ENCODE measurements at regions not wholly inside any gene's neighbourhood (a gene's known extent, or its start where the extent isn't known, plus 50 kb on each side); places are given as distances from the start of the nearest gene placed in this dataset.

- in situ Hi-C loops (cut with MboI; ENCODE audit: low sequenced_read_pairs) (no loop called here), intact Hi-C loops (cut with micrococcal nuclease) (no loop called here), dilution Hi-C loops (cut with HindIII; ENCODE audit: low sequenced_read_pairs, unreplicated experiment) (no loop called here)
- no peaks in the 10 kb centered on the region for H3K27me3 ChIP-seq (ENCODE audit: control insufficient read depth, insufficient read depth, low read length)
- no peak overlapping the region for H4K5ac ChIP-seq (ENCODE audit: low read depth, low read length)
- no peak overlapping the region for H3K4ac ChIP-seq (ENCODE audit: low read depth, low read length)
- CTCF ChIA-PET: no interaction called here
- 0 out of 2 replicates have a peak, but pooled peaks cover 1% of the 10 kb centered on the region for H3K9me3 ChIP-seq (ENCODE audit: control insufficient read depth, insufficient read depth, low read length)
- H3K9ac ChIP-seq (ENCODE audit: low read depth, low read length): no peak overlapping the region
- no peaks in the 10 kb centered on the region for H3K4me1 ChIP-seq (ENCODE audit: control insufficient read depth, insufficient read depth, low read length)
- H2AFZ ChIP-seq (replicated peaks; ENCODE audit: low read length, poor library complexity): no peak overlapping the region
- no TSS peak for BruUV-seq (replicated peaks)
- H2AK5ac ChIP-seq (ENCODE audit: low read depth, low read length): no peak overlapping the region
- no peaks in the 10 kb centered on the region for H3K9me1 ChIP-seq (ENCODE audit: insufficient read depth, low read length)
- H3K79me1 ChIP-seq (ENCODE audit: low read depth in 1 of 2, low read length in 2 of 2): no peaks in the 10 kb centered on the region
- H3K4me3 ChIP-seq (ENCODE audit: insufficient read depth, low read depth, low read length): no peak overlapping the region
- DNase-seq (no peak), ATAC-seq (ENCODE audit: low read depth) (no peak)
- no peak overlapping the region for H4K8ac ChIP-seq (ENCODE audit: low read depth in 2 of 2, low read length in 2 of 2)
- no peak overlapping the region for H2AK9ac ChIP-seq (replicated peaks; ENCODE audit: low read depth, low read length, poor library complexity)
- H3K23ac ChIP-seq (ENCODE audit: low read depth, low read length): no peak overlapping the region
- H2BK120ac ChIP-seq (ENCODE audit: low read depth, low read length): no peak overlapping the region
- POLR2A ChIA-PET (ENCODE audit: unreplicated experiment): no interaction called here
- no peak overlapping the region for H3K4me2 ChIP-seq (ENCODE audit: low read depth, low read length)
- no peaks in the 10 kb centered on the region for H3K36me3 ChIP-seq (ENCODE audit: control insufficient read depth, insufficient read depth, low read length)
- H2BK20ac ChIP-seq (ENCODE audit: low read depth, low read length): no peak overlapping the region
- H2BK5ac ChIP-seq (ENCODE audit: low read depth, low read length, poor library complexity, severe bottlenecking): no peak overlapping the region
- H3K56ac ChIP-seq (ENCODE audit: extremely low read depth, insufficient read depth, low read length): no peak overlapping the region
- 86% methylated on average over 1 of the region's 2 CpGs; no CpG with 5 or more reads in 1 of the 2 experiments for WGBS, 2 experiments (ENCODE audit: extremely low coverage in 2 of 2, insufficient read length in 1 of 2)
- no peak overlapping the region for H3K27ac ChIP-seq (ENCODE audit: insufficient read depth, low read length)
- H3K18ac ChIP-seq (ENCODE audit: low read depth, low read length): no peak overlapping the region
- no peak overlapping the region for H2BK15ac ChIP-seq (ENCODE audit: low read depth, low read length)
- TF ChIP-seq RFX5 (IDR thresholded peaks at IDR 0.05; ENCODE audit: low read depth, low read length): no peak
- no peak for TF ChIP-seq FOS (IDR thresholded peaks at IDR 0.05; ENCODE audit: low read depth, low read length)
- no peak for TF ChIP-seq SMC3 (IDR thresholded peaks at IDR 0.05; ENCODE audit: low read depth, low read length)
- H4K20me1 ChIP-seq (ENCODE audit: insufficient read depth, low read length): no peaks in the 10 kb centered on the region
- H4K91ac ChIP-seq (ENCODE audit: insufficient read depth, low read depth, low read length): no peak overlapping the region
- H3K14ac ChIP-seq (replicated peaks; ENCODE audit: low read depth, low read length): no peak overlapping the region
These were observed 228.2 kb downstream of the PCDH10 start for GRCh38 chr4:133377286-133377685.

Data from IMR-90 (cell line).